HCT116 (cell line): ENCODE measurements at regions not wholly inside any gene's neighbourhood (a gene's known extent, or its start where the extent isn't known, plus 50 kb on each side); places are given as distances from the start of the nearest gene placed in this dataset.
"Not testable (repeated sequence)": the region's sequence is repeated elsewhere in the genome, so short reads cannot be mapped to it uniquely, and the experiment has no call there.

Experiments used
- ATAC-seq: fragments of 200-7000 bp; cut with Tn5 transposase; 2 replicates; pipeline ENCODE4 v1.9.1; 2020; ENCODE audit warnings: mild to moderate bottlenecking, moderate library complexity
- BruUV-seq: library from RNA; stranded (reverse); fragments of 400-500 nt; replicated peaks from 2 replicates; lab custom pipeline; 2021; lab: Mats Ljungman, UMichigan
- CTCF ChIA-PET: fragments of 300-600 bp; sonication (Branson Sonifier 250); formaldehyde crosslinking; loops from one replicate; lab custom pipeline; 2021; ENCODE audit warnings: antibody characterized with exemption; lab: Charles Lee
- POLR2A ChIA-PET: fragments of 300-600, 350-600 bp; sonication (Branson Sonifier 250); formaldehyde crosslinking; loops from one replicate; lab custom pipeline; 2021; ENCODE audit warnings: antibody characterized with exemption; lab: Charles Lee
- RAD21 ChIA-PET, 2 experiments: fragments of 300-600 bp; sonication (Branson Sonifier 250); formaldehyde crosslinking; loops; one replicate each; lab custom pipeline; 2023; ENCODE audit warnings: low total read pairs in 2 of 2; ENCODE audit not compliant: uncharacterized antibody in 2 of 2, unreplicated experiment in 2 of 2, low non-redundant PET in 1 of 2; lab: Charles Lee
- DNase-seq: peaks from one replicate; pipeline ENCODE4 v3.0.0-alpha.2; 2010; ENCODE audit warnings: low read depth, low spot score
- H2AFZ ChIP-seq: fragments of 200-600 bp; shearing (Covaris generic), sonication (generic); 2 replicates; pipeline ENCODE4 v1.6.1; 2017; ENCODE audit warnings: low read depth, mixed run types, mixed read lengths, antibody characterized with exemption, low read length; ENCODE audit not compliant: poor library complexity, severe bottlenecking
- H3K27ac ChIP-seq: 2 replicates; pipeline ENCODE4 v1.5.1; 2012; ENCODE audit warnings: low read depth, low read length
- H3K27me3 ChIP-seq: fragments of 200-600 bp; sonication (generic); 2 replicates; pipeline ENCODE4 v1.6.1; 2016; ENCODE audit warnings: mixed run types, low read length, mixed read lengths; ENCODE audit not compliant: insufficient read depth
- H3K36me3 ChIP-seq, 2 experiments: fragments of 200-500 bp in 1 of 2; fragments of 200-600 bp in 1 of 2; sonication (Bioruptor generic) in 1 of 2; sonication (generic) in 1 of 2; 2 replicates each; pipeline versions ENCODE4 v1.5.1 to v1.6.1; 2014 to 2016; ENCODE audit warnings: low read length in 2 of 2, inconsistent platforms in 1 of 2, mixed read lengths in 1 of 2, mixed run types in 1 of 2; ENCODE audit not compliant: insufficient read depth in 2 of 2, control insufficient read depth in 1 of 2
- H3K4me1 ChIP-seq, 2 experiments: fragments of 200-600 bp in 1 of 2; sonication (generic) in 1 of 2; 2 replicates each; pipeline versions ENCODE4 v1.5.1 to v1.6.1; 2012 to 2017; ENCODE audit warnings: low read length in 2 of 2, inconsistent platforms in 1 of 2, mild to moderate bottlenecking in 1 of 2, mixed read lengths in 1 of 2, mixed run types in 1 of 2, moderate library complexity in 1 of 2; ENCODE audit not compliant: insufficient read depth in 2 of 2, control insufficient read depth in 1 of 2
- H3K4me2 ChIP-seq: fragments of 200-600 bp; sonication (generic); 2 replicates; pipeline ENCODE4 v1.6.1; 2017; ENCODE audit warnings: mixed run types, low read length, mixed read lengths
- H3K4me3 ChIP-seq, 2 experiments: fragments of 200-600 bp in 1 of 2; sonication (generic) in 1 of 2; replicated peaks in 1 of 2; 2 replicates each; pipeline ENCODE4 v1.5.1; 2011 to 2016; ENCODE audit warnings: low read length in 2 of 2, control low read depth in 1 of 2, low read depth in 1 of 2, mild to moderate bottlenecking in 1 of 2, mixed read lengths in 1 of 2, mixed run types in 1 of 2
- H3K79me2 ChIP-seq: fragments of 200-600 bp; sonication (generic); 2 replicates; pipeline ENCODE4 v1.6.1; 2017; ENCODE audit warnings: mild to moderate bottlenecking, mixed run types, low read length, moderate library complexity, mixed read lengths; ENCODE audit not compliant: insufficient read depth
- H3K9ac ChIP-seq: fragments of 200-600 bp; sonication (generic); 2 replicates; pipeline ENCODE4 v1.6.1; 2016; ENCODE audit warnings: low read length, mixed read lengths
- H3K9me2 ChIP-seq: fragments of 200-600 bp; sonication (generic), shearing (Covaris generic); 2 replicates; pipeline ENCODE4 v1.6.1; 2017; ENCODE audit warnings: mixed run types, mild to moderate bottlenecking, moderate library complexity; ENCODE audit not compliant: insufficient read depth
- H3K9me3 ChIP-seq, 2 experiments: fragments of 200-500 bp in 1 of 2; fragments of 200-600 bp in 1 of 2; sonication (Bioruptor generic) in 1 of 2; sonication (generic) in 1 of 2; 2 replicates each; pipeline ENCODE4 v1.6.1; 2014 to 2017; ENCODE audit warnings: low read length in 2 of 2, mixed read lengths in 2 of 2, inconsistent platforms in 1 of 2, low read depth in 1 of 2, mild to moderate bottlenecking in 1 of 2, mixed run types in 1 of 2, moderate library complexity in 1 of 2; ENCODE audit not compliant: control insufficient read depth in 1 of 2, insufficient read depth in 1 of 2
- H4K20me1 ChIP-seq: fragments of 200-600 bp; sonication (generic), shearing (Covaris generic); 2 replicates; pipeline ENCODE4 v1.6.1; 2017; ENCODE audit warnings: mixed run types, mild to moderate bottlenecking, moderate library complexity; ENCODE audit not compliant: insufficient read depth
- CBX3 ChIP-seq: IDR thresholded peaks from 2 replicates; pipeline ENCODE4 v1.6.1; 2012; ENCODE audit warnings: low read depth
- CEBPB ChIP-seq: IDR thresholded peaks from 2 replicates; pipeline ENCODE4 v1.6.1; 2012; ENCODE audit warnings: low read depth
- CTCF ChIP-seq, 3 experiments: fragments of 200-600 bp in 1 of 3; sonication (generic) in 1 of 3; IDR thresholded peaks in 2 of 3; conservative IDR thresholded peaks in 1 of 3; 2 replicates each; pipeline ENCODE4 v1.5.1; 2012 to 2017; ENCODE audit warnings: low read depth in 2 of 3, low read length in 2 of 3, antibody characterized with exemption in 1 of 3, borderline replicate concordance in 1 of 3, control low read depth in 1 of 3, mild to moderate bottlenecking in 1 of 3, mixed read lengths in 1 of 3, mixed run types in 1 of 3, moderate library complexity in 1 of 3; ENCODE audit not compliant: insufficient read depth in 1 of 3
- EZH2 ChIP-seq: fragments of 200-600 bp; sonication (generic); IDR thresholded peaks from 2 replicates; pipeline ENCODE4 v1.6.1; 2017; ENCODE audit warnings: antibody characterized with exemption, mixed run types
- JUND ChIP-seq: IDR thresholded peaks from 2 replicates; pipeline ENCODE4 v1.6.1; 2012
- MAX ChIP-seq: IDR thresholded peaks from 2 replicates; pipeline ENCODE4 v1.6.1; 2012
- POLR2A ChIP-seq: IDR thresholded peaks from 2 replicates; pipeline ENCODE4 v1.7.0; 2011; ENCODE audit warnings: borderline replicate concordance; ENCODE audit not compliant: insufficient read depth, insufficient read length; ENCODE audit errors: extremely low read depth
- POLR2AphosphoS5 ChIP-seq: IDR thresholded peaks from 2 replicates; pipeline ENCODE4 v1.6.1; 2011; ENCODE audit warnings: mild to moderate bottlenecking, low read depth, low read length, moderate library complexity
- RAD21 ChIP-seq: IDR thresholded peaks from 2 replicates; pipeline ENCODE4 v1.6.1; 2012; ENCODE audit warnings: low read depth, mild to moderate bottlenecking
- intact Hi-C: fragments of 100-400 bp; cut with micrococcal nuclease; formaldehyde crosslinking; loops from 2 replicates; pipeline ENCODE4 v1.10.0; 2022

GRCh38 chr3:178345944-178346343 lies 190.3 kb upstream of the KCNMB2 start:
- Histone ChIP-seq H3K79me2 (no peaks in the 10 kb centered on the region), H3K9me2 (peaks cover 3% of the 10 kb centered on the region; the same call in 1 of the 2 replicates), H3K9me3 (no peaks in the 10 kb centered on the region), H3K4me2 (no peak overlapping the region), H3K4me1 (no peaks in the 10 kb centered on the region), H2AFZ (no peak overlapping the region), H3K36me3 (no peaks in the 10 kb centered on the region), H4K20me1 (no peaks in the 10 kb centered on the region), H3K9ac (no peak overlapping the region), H3K27ac (no peak overlapping the region), H3K27me3 (no peaks in the 10 kb centered on the region), H3K4me3 (no peak overlapping the region)
- intact Hi-C loops, result no loop called here
- TF ChIP-seq CBX3 (no peak), RAD21 (no peak), JUND (no peak), POLR2A (no peak), MAX (no peak), POLR2AphosphoS5 (no peak), CTCF (IDR thresholded peaks at IDR 0.05 in 2 of 3, conservative IDR thresholded peaks at IDR 0.05 in 1 of 3; ENCODE audit: borderline replicate concordance in 1 of 3, insufficient read depth in 1 of 3, low read depth in 2 of 3, low read length in 2 of 3) (no peak), CEBPB (no peak), EZH2 (no peak)
- no TSS peak for BruUV-seq
- CTCF ChIA-PET, result no interaction called here
- POLR2A ChIA-PET, result no interaction called here
- RAD21 ChIA-PET, result no interaction called here
- ATAC-seq (no peak), DNase-seq (no peak)

- ATAC-seq, intact Hi-C loops, H3K79me2 ChIP-seq, H3K9me3 ChIP-seq, H4K20me1 ChIP-seq, H2AFZ ChIP-seq, BruUV-seq, H3K36me3 ChIP-seq, H3K4me2 ChIP-seq, POLR2A ChIA-PET, H3K27me3 ChIP-seq, H3K9ac ChIP-seq, CTCF ChIA-PET, H3K27ac ChIP-seq, RAD21 ChIA-PET, H3K4me1 ChIP-seq, DNase-seq, H3K4me3 ChIP-seq, H3K9me2 ChIP-seq: not testable (repeated sequence)
Observed at GRCh38 chr3:178348561-178349217, 187.5 kb upstream of the KCNMB2 start.

DNA sequence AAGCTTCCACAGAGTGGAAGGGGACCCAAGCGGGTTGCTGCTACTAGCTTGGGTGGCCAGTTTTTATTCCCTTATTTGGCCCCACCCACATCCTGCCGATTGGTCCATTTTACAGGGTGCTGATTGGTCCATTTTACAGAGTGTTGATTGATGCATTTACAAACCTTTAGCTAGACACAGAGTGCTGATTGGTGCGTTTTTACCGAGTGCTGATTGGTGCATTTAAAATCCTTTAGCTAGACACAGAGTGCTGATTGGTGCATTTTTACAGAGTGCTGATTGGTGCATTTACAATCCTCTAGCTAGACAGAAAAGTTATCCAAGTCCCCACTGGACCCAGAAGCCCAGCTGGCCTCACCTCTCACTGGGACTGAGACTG lies 187.0 kb upstream of the KCNMB2 start:
- H3K9ac ChIP-seq, H2AFZ ChIP-seq, H3K4me2 ChIP-seq, POLR2A ChIA-PET, BruUV-seq, H3K79me2 ChIP-seq, RAD21 ChIA-PET, H3K27me3 ChIP-seq, intact Hi-C loops, H3K4me1 ChIP-seq, H3K9me3 ChIP-seq, CTCF ChIA-PET, ATAC-seq, H3K36me3 ChIP-seq, H3K4me3 ChIP-seq, H3K9me2 ChIP-seq, H4K20me1 ChIP-seq, DNase-seq, H3K27ac ChIP-seq: not testable (repeated sequence)
